ENCODE measurements at regions not wholly inside any gene's neighbourhood (a gene's known extent, or its start where the extent isn't known, plus 50 kb on each side); places are given as distances from the start of the nearest gene placed in this dataset.

DNA sequence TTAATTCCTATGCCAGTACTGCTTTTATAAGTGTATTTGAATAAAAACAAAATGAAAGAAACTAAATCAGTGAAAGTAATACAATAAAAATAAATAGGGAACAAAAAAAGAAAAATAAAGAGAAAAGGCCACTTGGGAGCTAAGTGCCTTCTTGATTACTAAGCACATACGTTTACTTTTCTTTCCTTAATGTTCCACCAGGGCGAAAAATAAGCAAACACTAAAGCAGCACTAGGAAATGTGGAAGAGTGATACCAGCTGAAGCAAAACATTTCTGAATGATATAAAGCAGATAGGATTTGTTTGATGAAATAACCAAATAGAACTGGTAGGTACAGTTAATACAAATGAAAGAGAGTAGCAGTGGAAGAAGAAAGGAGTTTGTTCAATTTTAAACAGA is 132.8 kb upstream of the ZPLD1 start:
- no peaks in the 10 kb centered on the region for H3K9me3 ChIP-seq (ENCODE audit: control insufficient read depth, low read length)
- H3K4me3 ChIP-seq (ENCODE audit: low read length) = no peak overlapping the region
- TF ChIP-seq, protein P1, sequence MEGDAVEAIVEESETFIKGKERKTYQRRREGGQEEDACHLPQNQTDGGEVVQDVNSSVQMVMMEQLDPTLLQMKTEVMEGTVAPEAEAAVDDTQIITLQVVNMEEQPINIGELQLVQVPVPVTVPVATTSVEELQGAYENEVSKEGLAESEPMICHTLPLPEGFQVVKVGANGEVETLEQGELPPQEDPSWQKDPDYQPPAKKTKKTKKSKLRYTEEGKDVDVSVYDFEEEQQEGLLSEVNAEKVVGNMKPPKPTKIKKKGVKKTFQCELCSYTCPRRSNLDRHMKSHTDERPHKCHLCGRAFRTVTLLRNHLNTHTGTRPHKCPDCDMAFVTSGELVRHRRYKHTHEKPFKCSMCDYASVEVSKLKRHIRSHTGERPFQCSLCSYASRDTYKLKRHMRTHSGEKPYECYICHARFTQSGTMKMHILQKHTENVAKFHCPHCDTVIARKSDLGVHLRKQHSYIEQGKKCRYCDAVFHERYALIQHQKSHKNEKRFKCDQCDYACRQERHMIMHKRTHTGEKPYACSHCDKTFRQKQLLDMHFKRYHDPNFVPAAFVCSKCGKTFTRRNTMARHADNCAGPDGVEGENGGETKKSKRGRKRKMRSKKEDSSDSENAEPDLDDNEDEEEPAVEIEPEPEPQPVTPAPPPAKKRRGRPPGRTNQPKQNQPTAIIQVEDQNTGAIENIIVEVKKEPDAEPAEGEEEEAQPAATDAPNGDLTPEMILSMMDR (conservative IDR thresholded peaks at IDR 0.05) = no peak
- no peak overlapping the region for H3K27ac Mint-ChIP-seq
- H3K4me1 ChIP-seq (ENCODE audit: control insufficient read depth, insufficient read depth, low read length) = peaks cover 6% of the 10 kb centered on the region
- no peaks in the 10 kb centered on the region for H3K9me3 Mint-ChIP-seq
- H3K9ac ChIP-seq (ENCODE audit: extremely low read depth, low read length, poor library complexity, severe bottlenecking) = no peak overlapping the region
- H3K4me1 Mint-ChIP-seq = peaks cover 14% of the 10 kb centered on the region
- no peaks in the 10 kb centered on the region for H3K27me3 ChIP-seq (ENCODE audit: control insufficient read depth, insufficient read depth, low read length, poor library complexity, severe bottlenecking)
- no peaks in the 10 kb centered on the region for H3K36me3 ChIP-seq (ENCODE audit: control insufficient read depth, insufficient read depth, low read length)
- H3K4me3 Mint-ChIP-seq = no peak overlapping the region
- H3K27ac ChIP-seq (ENCODE audit: low read depth, low read length) = no peak overlapping the region
- DNase-seq = no peak
- H3K27me3 Mint-ChIP-seq (ENCODE audit: insufficient read depth) = no peaks in the 10 kb centered on the region
- 98 to 100% methylated on average over 1 to 2 of the region's 2 CpGs for WGBS, 2 experiments (ENCODE audit: insufficient coverage in 1 of 2, insufficient read length in 1 of 2)
- no peaks in the 10 kb centered on the region for H3K36me3 Mint-ChIP-seq (ENCODE audit: low read depth)

DNA sequence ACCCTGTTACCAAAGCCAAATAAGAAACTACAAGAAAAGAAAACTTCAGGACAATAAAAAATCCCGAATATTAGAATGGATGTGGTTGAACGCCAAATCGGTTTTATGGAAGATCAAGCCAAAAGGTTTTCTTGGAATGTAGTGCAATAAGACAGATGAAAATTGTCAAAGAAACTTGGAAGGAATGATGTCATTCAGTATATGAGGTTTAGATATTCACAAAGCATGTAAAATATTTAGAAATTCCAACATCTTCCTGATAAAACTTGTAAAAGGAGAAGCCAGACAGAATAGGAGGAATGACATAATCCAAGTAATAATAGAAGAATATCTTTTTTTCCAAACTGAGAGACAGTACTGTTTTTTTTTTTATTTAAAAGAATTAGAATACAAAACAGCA is 130.3 kb upstream of the ZPLD1 start:
- no peak overlapping the region for H3K9ac ChIP-seq (ENCODE audit: extremely low read depth, low read length, poor library complexity, severe bottlenecking)
- Mint-ChIP-seq H3K9me3 (no peaks in the 10 kb centered on the region), H3K36me3 (ENCODE audit: low read depth) (no peaks in the 10 kb centered on the region), H3K4me1 (peaks cover 18% of the 10 kb centered on the region), H3K4me3 (no peak overlapping the region), H3K27me3 (ENCODE audit: insufficient read depth) (no peaks in the 10 kb centered on the region), H3K27ac (no peak overlapping the region)
- H3K4me1 ChIP-seq (ENCODE audit: control insufficient read depth, insufficient read depth, low read length) = peaks cover 6% of the 10 kb centered on the region
- no peaks in the 10 kb centered on the region for H3K9me3 ChIP-seq (ENCODE audit: control insufficient read depth, low read length)
- no peak for DNase-seq
- WGBS, 2 experiments (ENCODE audit: insufficient coverage in 1 of 2, insufficient read length in 1 of 2) = 96 to 100% methylated on average over 2 to 3 of the region's 3 CpGs
- H3K36me3 ChIP-seq (ENCODE audit: control insufficient read depth, insufficient read depth, low read length) = no peaks in the 10 kb centered on the region
- TF ChIP-seq, protein P1 (conservative IDR thresholded peaks at IDR 0.05) = no peak
- H3K4me3 ChIP-seq (ENCODE audit: low read length) = no peak overlapping the region
- H3K27me3 ChIP-seq (ENCODE audit: control insufficient read depth, insufficient read depth, low read length, poor library complexity, severe bottlenecking) = no peaks in the 10 kb centered on the region
- H3K27ac ChIP-seq (ENCODE audit: low read depth, low read length) = no peak overlapping the region

DNA sequence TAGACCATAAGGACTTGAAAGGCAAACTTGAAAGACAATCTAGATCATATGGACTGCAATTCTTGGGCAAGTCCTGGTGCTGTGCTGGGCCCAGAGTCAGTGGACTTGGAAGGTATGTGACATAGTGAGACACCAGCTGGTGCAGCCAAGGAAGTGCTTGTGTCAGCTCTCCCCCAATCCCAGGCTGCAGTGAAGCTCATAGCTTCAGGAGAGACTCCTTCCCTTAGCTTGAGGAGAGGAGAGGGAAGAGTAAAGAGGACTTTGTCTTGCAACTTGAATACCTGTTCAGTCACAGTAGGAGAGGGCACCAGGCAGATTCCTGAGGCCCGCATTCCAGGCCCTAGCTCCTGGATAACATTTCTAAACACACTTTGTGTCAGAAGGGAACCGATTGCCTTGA is 127.4 kb upstream of the ZPLD1 start:
- H3K27ac ChIP-seq (ENCODE audit: low read depth, low read length) = no peak overlapping the region
- H3K9ac ChIP-seq (ENCODE audit: extremely low read depth, low read length, poor library complexity, severe bottlenecking) = no peak overlapping the region
- 92 to 100% methylated on average over 1 to 2 of the region's 2 CpGs for WGBS, 2 experiments (ENCODE audit: insufficient coverage in 1 of 2, insufficient read length in 1 of 2)
- no peaks in the 10 kb centered on the region for H3K36me3 Mint-ChIP-seq (ENCODE audit: low read depth)
- no peaks in the 10 kb centered on the region for H3K27me3 Mint-ChIP-seq (ENCODE audit: insufficient read depth)
- DNase-seq = peak; percentile 65
- TF ChIP-seq, protein P1 (conservative IDR thresholded peaks at IDR 0.05) = peak; percentile 45
- H3K27me3 ChIP-seq (ENCODE audit: control insufficient read depth, insufficient read depth, low read length, poor library complexity, severe bottlenecking) = no peaks in the 10 kb centered on the region
- no peaks in the 10 kb centered on the region for H3K36me3 ChIP-seq (ENCODE audit: control insufficient read depth, insufficient read depth, low read length)
- no peak overlapping the region for H3K4me3 ChIP-seq (ENCODE audit: low read length)
- H3K9me3 ChIP-seq (ENCODE audit: control insufficient read depth, low read length) = no peaks in the 10 kb centered on the region
- no peaks in the 10 kb centered on the region for H3K9me3 Mint-ChIP-seq
- H3K4me1 Mint-ChIP-seq = peaks cover 5% of the 10 kb centered on the region
- H3K4me1 ChIP-seq (ENCODE audit: control insufficient read depth, insufficient read depth, low read length) = no peaks in the 10 kb centered on the region
- peak overlapping the region; percentile 49 for H3K27ac Mint-ChIP-seq
- no peak overlapping the region for H3K4me3 Mint-ChIP-seq

Measured in endodermal cell (in vitro differentiated cells).